GM21717 (cell line): ENCODE measurements at regions not wholly inside any gene's neighbourhood (a gene's known extent, or its start where the extent isn't known, plus 50 kb on each side); places are given as distances from the start of the nearest gene placed in this dataset.

Source experiments
- ATAC-seq: cut with Tn5 transposase; IDR thresholded peaks from one replicate; pipeline ENCODE4 v1.9.1; 2021; ENCODE audit warnings: mild to moderate bottlenecking, moderate library complexity; ENCODE audit not compliant: unreplicated experiment

GRCh38 chr1:87265786-87266185 lies 62.9 kb upstream of the LMO4 start:
- ATAC-seq: no peak

- ATAC-seq: no peak
These were observed 60.6 kb upstream of the LMO4 start for GRCh38 chr1:87268111-87268510.

- no peak for ATAC-seq
These were observed 58.8 kb upstream of the LMO4 start for GRCh38 chr1:87269921-87270320.

- ATAC-seq: no peak
These were observed 55.4 kb upstream of the LMO4 start for GRCh38 chr1:87273291-87273690.

GRCh38 chr1:87274851-87275250 lies 53.8 kb upstream of the LMO4 start:
- ATAC-seq: no peak

- ATAC-seq: no peak
These were observed 49.7 kb upstream of the LMO4 start for GRCh38 chr1:87278825-87279535.
